ENCODE measurements at regions not wholly inside any gene's neighbourhood (a gene's known extent, or its start where the extent isn't known, plus 50 kb on each side); places are given as distances from the start of the nearest gene placed in this dataset.

GRCh38 chr22:49075150-49075549 lies 752.5 kb downstream of the BRD1 start:
- TF ChIP-seq CTCF (IDR thresholded peaks at IDR 0.05; ENCODE audit: low read depth, low read length) (no peak), MAX (IDR thresholded peaks at IDR 0.05; ENCODE audit: low read depth, low read length) (no peak), POLR2A (IDR thresholded peaks at IDR 0.05; ENCODE audit: extremely low read depth, insufficient read length) (no peak), MYC (IDR thresholded peaks at IDR 0.05; ENCODE audit: low read depth, low read length) (no peak)

All from NB4 (cell line).